ENCODE measurements at regions not wholly inside any gene's neighbourhood (a gene's known extent, or its start where the extent isn't known, plus 50 kb on each side); places are given as distances from the start of the nearest gene placed in this dataset.
A peak's percentile ranks its signal among the peaks of the same experiment; 100 is the strongest.

DNA sequence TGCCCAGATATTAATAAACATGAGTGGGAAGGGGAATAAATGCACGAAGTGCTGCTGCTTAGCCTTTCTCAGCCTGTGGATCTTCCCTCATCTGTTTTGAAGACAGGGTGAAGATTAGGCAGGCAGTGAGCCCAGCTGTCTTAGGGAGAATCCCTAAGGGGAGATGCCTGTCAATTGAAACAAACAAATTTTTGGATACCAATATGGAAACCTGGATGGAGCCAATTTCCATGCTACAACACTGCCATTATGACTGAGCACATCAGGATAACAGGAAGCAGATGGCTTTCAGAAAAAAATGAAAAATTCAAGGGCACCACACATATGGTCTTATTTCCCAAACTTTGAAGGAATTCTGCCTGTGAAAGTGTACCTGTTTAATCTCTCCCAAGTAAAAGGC, 80.3 kb downstream of the HMHB1 start:
- H3K4me1 Mint-ChIP-seq (ENCODE audit: low read depth), result peaks cover 7% of the 10 kb centered on the region

GRCh38 chr5:143892908-143893307, 80.9 kb downstream of the HMHB1 start:
- peaks cover 1% of the 10 kb centered on the region for H3K27me3 Mint-ChIP-seq
- H3K4me3 Mint-ChIP-seq, result no peak overlapping the region
- H3K4me1 Mint-ChIP-seq (ENCODE audit: low read depth), result peaks cover 13% of the 10 kb centered on the region
- H3K9me3 Mint-ChIP-seq (ENCODE audit: low read depth), result no peaks in the 10 kb centered on the region
- H3K27ac Mint-ChIP-seq, result no peak overlapping the region
- H3K36me3 Mint-ChIP-seq, result no peaks in the 10 kb centered on the region

More for the DNA sequence above, 80.3 kb downstream of the HMHB1 start:
- Mint-ChIP-seq H3K4me3 (no peak overlapping the region), H3K36me3 (no peaks in the 10 kb centered on the region), H3K27ac (no peak overlapping the region), H3K27me3 (peaks cover 1% of the 10 kb centered on the region), H3K9me3 (ENCODE audit: low read depth) (no peaks in the 10 kb centered on the region)

GRCh38 chr5:143893638-143894037, 81.7 kb downstream of the HMHB1 start:
- Mint-ChIP-seq H3K27ac (no peak overlapping the region), H3K9me3 (ENCODE audit: low read depth) (no peaks in the 10 kb centered on the region), H3K27me3 (peaks cover 1% of the 10 kb centered on the region), H3K36me3 (no peaks in the 10 kb centered on the region), H3K4me1 (ENCODE audit: low read depth) (peaks cover 19% of the 10 kb centered on the region), H3K4me3 (no peak overlapping the region)

DNA sequence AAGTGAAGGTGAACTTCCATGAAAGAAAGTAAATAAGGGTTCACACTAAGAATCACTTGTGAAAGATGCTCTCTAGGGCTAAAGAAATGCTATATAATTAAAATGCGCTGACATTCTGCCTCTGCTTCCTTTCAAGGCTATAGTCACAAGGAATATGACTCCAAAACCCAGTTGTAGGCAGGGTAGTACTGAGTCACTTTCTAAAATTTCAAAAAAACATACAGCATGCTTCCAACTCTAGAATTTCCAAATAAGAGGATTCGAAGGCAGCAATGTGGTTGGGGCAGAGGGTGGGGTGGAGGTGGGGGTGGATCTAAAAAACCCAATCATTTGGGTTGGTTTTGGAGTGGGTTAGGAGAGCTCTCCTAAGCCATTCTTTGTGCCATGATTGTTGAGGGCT, 84.6 kb downstream of the HMHB1 start:
- Mint-ChIP-seq H3K4me1 (ENCODE audit: low read depth) (peaks cover 32% of the 10 kb centered on the region), H3K36me3 (no peaks in the 10 kb centered on the region), H3K27me3 (no peaks in the 10 kb centered on the region), H3K9me3 (ENCODE audit: low read depth) (no peaks in the 10 kb centered on the region), H3K4me3 (no peak overlapping the region), H3K27ac (no peak overlapping the region)

DNA sequence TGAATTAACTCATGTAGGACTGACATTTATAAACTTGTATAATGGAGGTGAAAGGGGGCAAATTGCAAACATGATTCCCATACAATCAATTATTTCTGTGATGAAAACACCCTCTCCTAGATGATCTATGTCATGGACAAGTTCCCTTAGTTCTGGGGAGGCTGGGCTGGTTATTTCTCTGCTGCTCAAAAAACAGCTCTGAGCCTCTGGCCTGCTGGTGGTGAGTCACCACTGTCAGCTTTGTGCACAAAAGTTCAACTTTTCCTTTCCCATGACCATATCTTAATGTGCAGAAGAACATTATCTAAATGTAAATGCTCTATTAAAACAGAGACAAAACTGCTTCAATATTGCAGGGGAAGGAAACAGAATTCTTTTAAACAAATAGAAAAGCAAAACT, 85.0 kb downstream of the HMHB1 start:
- no peaks in the 10 kb centered on the region for H3K36me3 Mint-ChIP-seq
- no peak overlapping the region for H3K4me3 Mint-ChIP-seq
- H3K4me1 Mint-ChIP-seq (ENCODE audit: low read depth), result peaks cover 32% of the 10 kb centered on the region
- H3K9me3 Mint-ChIP-seq (ENCODE audit: low read depth), result no peaks in the 10 kb centered on the region
- H3K27me3 Mint-ChIP-seq, result no peaks in the 10 kb centered on the region
- peak overlapping the region; percentile 64 for H3K27ac Mint-ChIP-seq

DNA sequence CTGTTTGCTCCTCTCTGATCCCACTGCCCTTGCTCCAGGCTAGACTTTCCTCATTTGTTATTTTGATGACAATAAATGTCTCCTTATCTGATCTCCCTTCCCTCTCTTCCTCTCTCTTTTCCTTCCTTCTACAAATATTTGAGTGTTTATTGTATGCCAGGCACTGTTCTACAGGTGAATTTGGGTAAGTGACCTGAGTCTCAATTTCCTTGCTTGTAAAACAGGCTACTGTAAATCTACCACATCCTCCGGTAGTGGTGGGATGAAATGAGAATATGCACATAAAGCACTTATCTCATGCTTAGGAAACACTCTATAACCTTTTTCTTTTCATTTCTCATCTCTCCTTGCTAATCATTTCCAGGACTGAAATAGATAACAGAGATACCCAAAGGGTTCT, 86.4 kb downstream of the HMHB1 start:
- Mint-ChIP-seq H3K4me1 (ENCODE audit: low read depth) (peaks cover 32% of the 10 kb centered on the region), H3K36me3 (no peaks in the 10 kb centered on the region), H3K9me3 (ENCODE audit: low read depth) (no peaks in the 10 kb centered on the region), H3K4me3 (peak overlapping the region; percentile 43), H3K27ac (peak overlapping the region; percentile 61), H3K27me3 (no peaks in the 10 kb centered on the region)

- Mint-ChIP-seq H3K36me3 (no peaks in the 10 kb centered on the region), H3K27ac (peak overlapping the region; percentile 61)
These were observed 87.1 kb downstream of the HMHB1 start for GRCh38 chr5:143898916-143899591.

GRCh38 chr5:143908959-143909358, 97.0 kb downstream of the HMHB1 start:
- no peaks in the 10 kb centered on the region for H3K9me3 Mint-ChIP-seq (ENCODE audit: low read depth)
- no peaks in the 10 kb centered on the region for H3K36me3 Mint-ChIP-seq
- no peaks in the 10 kb centered on the region for H3K4me1 Mint-ChIP-seq (ENCODE audit: low read depth)
- H3K27me3 Mint-ChIP-seq, result no peaks in the 10 kb centered on the region
- H3K27ac Mint-ChIP-seq, result no peak overlapping the region
- no peak overlapping the region for H3K4me3 Mint-ChIP-seq

More at GRCh38 chr5:143898916-143899591, 87.1 kb downstream of the HMHB1 start:
- Mint-ChIP-seq H3K4me3 (peak overlapping the region; percentile 43), H3K27me3 (no peaks in the 10 kb centered on the region), H3K4me1 (ENCODE audit: low read depth) (peaks cover 32% of the 10 kb centered on the region), H3K9me3 (ENCODE audit: low read depth) (no peaks in the 10 kb centered on the region)

- Mint-ChIP-seq H3K27ac (no peak overlapping the region), H3K4me1 (ENCODE audit: low read depth) (peaks cover 6% of the 10 kb centered on the region), H3K36me3 (no peaks in the 10 kb centered on the region), H3K27me3 (peaks cover 2% of the 10 kb centered on the region), H3K4me3 (no peak overlapping the region), H3K9me3 (ENCODE audit: low read depth) (no peaks in the 10 kb centered on the region)
These were observed 101.2 kb downstream of the HMHB1 start for GRCh38 chr5:143913008-143913752.

DNA sequence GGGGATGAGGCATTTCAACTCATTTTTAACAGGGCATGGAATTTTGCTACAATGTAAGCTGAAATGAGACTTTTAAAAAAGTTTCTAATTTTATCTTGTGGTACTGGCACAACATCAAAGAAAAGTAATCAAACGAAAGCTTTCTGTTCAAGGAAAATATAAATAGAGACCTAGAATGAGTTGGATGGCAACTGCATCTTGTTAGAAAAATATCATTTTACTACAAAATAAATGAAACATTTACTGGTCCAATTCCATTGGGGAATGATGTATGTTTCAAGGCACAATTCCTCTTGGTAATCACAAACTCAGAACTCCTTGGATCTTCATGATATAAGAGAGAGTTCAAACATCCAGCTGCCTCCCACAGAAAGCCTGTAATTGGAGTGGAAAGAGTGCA, 102.8 kb downstream of the HMHB1 start:
- peaks cover 6% of the 10 kb centered on the region for H3K4me1 Mint-ChIP-seq (ENCODE audit: low read depth)
- H3K9me3 Mint-ChIP-seq (ENCODE audit: low read depth), result no peaks in the 10 kb centered on the region

GRCh38 chr5:143916451-143916850, 104.5 kb downstream of the HMHB1 start:
- Mint-ChIP-seq H3K9me3 (ENCODE audit: low read depth) (no peaks in the 10 kb centered on the region), H3K4me3 (no peak overlapping the region), H3K27me3 (peaks cover 2% of the 10 kb centered on the region), H3K36me3 (no peaks in the 10 kb centered on the region), H3K27ac (no peak overlapping the region), H3K4me1 (ENCODE audit: low read depth) (peaks cover 6% of the 10 kb centered on the region)

More for the DNA sequence above, 102.8 kb downstream of the HMHB1 start:
- Mint-ChIP-seq H3K27ac (no peak overlapping the region), H3K36me3 (no peaks in the 10 kb centered on the region), H3K27me3 (peaks cover 2% of the 10 kb centered on the region), H3K4me3 (no peak overlapping the region)

- no peaks in the 10 kb centered on the region for H3K36me3 Mint-ChIP-seq
- H3K9me3 Mint-ChIP-seq (ENCODE audit: low read depth), result no peaks in the 10 kb centered on the region
- no peak overlapping the region for H3K4me3 Mint-ChIP-seq
- H3K27me3 Mint-ChIP-seq, result peaks cover 2% of the 10 kb centered on the region
- peaks cover 8% of the 10 kb centered on the region for H3K4me1 Mint-ChIP-seq (ENCODE audit: low read depth)
- no peak overlapping the region for H3K27ac Mint-ChIP-seq
These were observed 107.0 kb downstream of the HMHB1 start for GRCh38 chr5:143918961-143919360.

GRCh38 chr5:143920772-143921171, 108.8 kb downstream of the HMHB1 start:
- Mint-ChIP-seq H3K9me3 (ENCODE audit: low read depth) (no peaks in the 10 kb centered on the region), H3K27ac (no peak overlapping the region), H3K4me1 (ENCODE audit: low read depth) (peaks cover 2% of the 10 kb centered on the region), H3K4me3 (no peak overlapping the region), H3K36me3 (no peaks in the 10 kb centered on the region), H3K27me3 (no peaks in the 10 kb centered on the region)

- H3K27ac Mint-ChIP-seq, result no peak overlapping the region
- H3K36me3 Mint-ChIP-seq, result no peaks in the 10 kb centered on the region
- no peaks in the 10 kb centered on the region for H3K9me3 Mint-ChIP-seq (ENCODE audit: low read depth)
- no peak overlapping the region for H3K4me3 Mint-ChIP-seq
- H3K27me3 Mint-ChIP-seq, result no peaks in the 10 kb centered on the region
- H3K4me1 Mint-ChIP-seq (ENCODE audit: low read depth), result peaks cover 2% of the 10 kb centered on the region
These were observed 109.8 kb downstream of the HMHB1 start for GRCh38 chr5:143921525-143922311.

DNA sequence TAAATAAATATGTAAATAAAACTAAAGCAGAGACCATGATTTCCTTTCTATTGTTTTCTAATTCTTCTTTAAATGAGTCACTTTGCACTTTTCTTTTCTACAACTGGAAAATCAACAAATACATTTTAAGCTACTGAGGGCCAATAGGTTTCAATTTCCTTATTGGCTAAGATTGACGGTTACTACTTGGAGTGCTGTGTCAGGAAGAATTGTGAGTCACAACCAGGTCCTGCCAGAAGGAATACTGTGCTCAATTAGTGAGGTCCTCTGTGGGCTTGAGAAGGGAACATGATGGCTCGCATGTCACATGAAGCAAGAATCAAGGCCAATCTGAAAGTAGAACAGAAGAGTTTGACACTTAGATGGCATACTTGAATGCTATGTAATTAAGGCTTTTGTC, 110.8 kb downstream of the HMHB1 start:
- H3K4me3 Mint-ChIP-seq, result no peak overlapping the region
- H3K9me3 Mint-ChIP-seq (ENCODE audit: low read depth), result no peaks in the 10 kb centered on the region
- H3K4me1 Mint-ChIP-seq (ENCODE audit: low read depth), result peaks cover 2% of the 10 kb centered on the region
- H3K36me3 Mint-ChIP-seq, result no peaks in the 10 kb centered on the region
- H3K27ac Mint-ChIP-seq, result no peak overlapping the region
- no peaks in the 10 kb centered on the region for H3K27me3 Mint-ChIP-seq
